AG09319 (cell line): ENCODE measurements at regions not wholly inside any gene's neighbourhood (a gene's known extent, or its start where the extent isn't known, plus 50 kb on each side); places are given as distances from the start of the nearest gene placed in this dataset.

Experiments
- DNase-seq: peaks from one replicate; pipeline ENCODE4 v3.0.0-alpha.2; 2010; ENCODE audit warnings: low read depth; ENCODE audit errors: extremely low read depth
- TF ChIP-seq, protein P1 (sequence below): IDR thresholded peaks from 2 replicates; pipeline ENCODE4 v1.5.1; 2011; ENCODE audit warnings: low read depth, mild to moderate bottlenecking, inconsistent platforms, low read length, moderate library complexity

GRCh38 chr5:105413406-105413990 is 1850.9 kb upstream of the NUDT12 start:
- TF ChIP-seq, protein P1, sequence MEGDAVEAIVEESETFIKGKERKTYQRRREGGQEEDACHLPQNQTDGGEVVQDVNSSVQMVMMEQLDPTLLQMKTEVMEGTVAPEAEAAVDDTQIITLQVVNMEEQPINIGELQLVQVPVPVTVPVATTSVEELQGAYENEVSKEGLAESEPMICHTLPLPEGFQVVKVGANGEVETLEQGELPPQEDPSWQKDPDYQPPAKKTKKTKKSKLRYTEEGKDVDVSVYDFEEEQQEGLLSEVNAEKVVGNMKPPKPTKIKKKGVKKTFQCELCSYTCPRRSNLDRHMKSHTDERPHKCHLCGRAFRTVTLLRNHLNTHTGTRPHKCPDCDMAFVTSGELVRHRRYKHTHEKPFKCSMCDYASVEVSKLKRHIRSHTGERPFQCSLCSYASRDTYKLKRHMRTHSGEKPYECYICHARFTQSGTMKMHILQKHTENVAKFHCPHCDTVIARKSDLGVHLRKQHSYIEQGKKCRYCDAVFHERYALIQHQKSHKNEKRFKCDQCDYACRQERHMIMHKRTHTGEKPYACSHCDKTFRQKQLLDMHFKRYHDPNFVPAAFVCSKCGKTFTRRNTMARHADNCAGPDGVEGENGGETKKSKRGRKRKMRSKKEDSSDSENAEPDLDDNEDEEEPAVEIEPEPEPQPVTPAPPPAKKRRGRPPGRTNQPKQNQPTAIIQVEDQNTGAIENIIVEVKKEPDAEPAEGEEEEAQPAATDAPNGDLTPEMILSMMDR: no peak
- DNase-seq: no peak

- TF ChIP-seq, protein P1: no peak
- DNase-seq: no peak
Measured at GRCh38 chr5:105409695-105410094, 1847.1 kb upstream of the NUDT12 start.

GRCh38 chr5:105407200-105407599 is 1844.6 kb upstream of the NUDT12 start:
- TF ChIP-seq, protein P1: no peak
- DNase-seq: no peak

DNA sequence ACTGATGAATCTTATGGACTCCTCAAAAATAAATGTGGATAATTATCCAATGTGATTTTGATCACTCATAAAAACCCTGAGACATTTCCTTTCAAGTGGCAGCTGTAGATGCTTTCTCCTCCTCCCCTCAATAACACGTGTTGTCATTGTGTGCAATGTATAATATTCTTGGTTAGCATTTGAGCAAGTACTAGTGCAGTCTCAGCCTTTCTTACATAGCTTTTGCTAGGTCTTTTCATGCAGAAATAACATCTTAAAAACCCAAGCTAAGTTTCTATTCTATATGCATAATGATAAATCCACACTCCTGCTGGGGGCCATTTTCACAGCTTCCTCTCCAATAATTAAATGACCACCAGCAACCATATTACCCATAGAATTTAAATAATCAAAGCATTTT is 1835.2 kb upstream of the NUDT12 start:
- TF ChIP-seq, protein P1: no peak
- no peak for DNase-seq

DNA sequence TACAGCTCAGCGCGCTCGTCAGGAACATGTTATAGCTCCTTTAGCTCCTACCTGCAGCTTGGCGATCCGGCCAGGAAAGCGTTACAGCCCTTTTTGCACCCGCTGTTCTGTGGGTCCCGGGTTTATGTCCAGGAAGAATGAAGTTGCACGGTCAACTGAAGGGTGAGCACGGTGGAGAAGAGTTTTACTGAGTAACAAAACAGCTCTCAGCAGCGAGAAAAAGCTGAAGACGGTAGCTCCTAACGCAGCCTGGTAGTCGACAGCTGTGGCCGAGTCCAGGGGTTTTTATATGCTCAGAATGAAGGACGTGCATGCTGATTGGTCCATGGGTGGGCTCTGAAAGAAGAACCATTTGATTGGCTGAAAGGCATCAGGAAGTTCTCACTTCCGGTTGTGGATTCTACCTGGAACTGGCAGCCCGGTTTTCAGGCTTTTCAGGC is 1830.1 kb upstream of the NUDT12 start:
- TF ChIP-seq, protein P1: no peak
- no peak for DNase-seq

GRCh38 chr5:105392122-105392709 is 1829.6 kb upstream of the NUDT12 start:
- no peak for DNase-seq
- TF ChIP-seq, protein P1: no peak

GRCh38 chr5:105380126-105380525 is 1817.5 kb upstream of the NUDT12 start:
- no peak for DNase-seq
- TF ChIP-seq, protein P1: no peak
